IPS-15b (cell line): ENCODE measurements at regions not wholly inside any gene's neighbourhood (a gene's known extent, or its start where the extent isn't known, plus 50 kb on each side); places are given as distances from the start of the nearest gene placed in this dataset.

Experiments
- H3K27me3 ChIP-seq: one replicate; pipeline ENCODE4 v1.6.1; 2013; ENCODE audit warnings: low read length; ENCODE audit not compliant: control insufficient read depth, insufficient read depth
- H3K36me3 ChIP-seq: one replicate; pipeline ENCODE4 v1.6.1; 2013; ENCODE audit warnings: low read length; ENCODE audit not compliant: control insufficient read depth, insufficient read depth
- H3K4me1 ChIP-seq: one replicate; pipeline ENCODE4 v1.6.1; 2013; ENCODE audit warnings: mild to moderate bottlenecking, low read length; ENCODE audit not compliant: control insufficient read depth, insufficient read depth
- H3K4me3 ChIP-seq: one replicate; pipeline ENCODE4 v1.5.1; 2013; ENCODE audit warnings: low read depth, low read length
- H3K9ac ChIP-seq: one replicate; pipeline ENCODE4 v1.6.1; 2013; ENCODE audit warnings: low read depth, mild to moderate bottlenecking, low read length
- H3K9me3 ChIP-seq: one replicate; pipeline ENCODE4 v1.6.1; 2013; ENCODE audit warnings: mild to moderate bottlenecking, low read length; ENCODE audit not compliant: control insufficient read depth, insufficient read depth

- H3K27me3 ChIP-seq = no peaks in the 10 kb centered on the region
- no peaks in the 10 kb centered on the region for H3K36me3 ChIP-seq
These were observed 340.1 kb upstream of the ZFHX3 start for GRCh38 chr16:73387979-73388378.

GRCh38 chr16:73385696-73386095 lies 337.8 kb upstream of the ZFHX3 start:
- H3K4me3 ChIP-seq = no peak overlapping the region
- peaks cover 5% of the 10 kb centered on the region for H3K4me1 ChIP-seq
- H3K9me3 ChIP-seq = no peaks in the 10 kb centered on the region
- no peaks in the 10 kb centered on the region for H3K36me3 ChIP-seq
- H3K9ac ChIP-seq = no peak overlapping the region
- H3K27me3 ChIP-seq = peaks cover 2% of the 10 kb centered on the region

More at GRCh38 chr16:73387979-73388378, 340.1 kb upstream of the ZFHX3 start:
- Histone ChIP-seq H3K4me3 (no peak overlapping the region), H3K9ac (no peak overlapping the region), H3K4me1 (peaks cover 3% of the 10 kb centered on the region), H3K9me3 (no peaks in the 10 kb centered on the region)

GRCh38 chr16:73384506-73385089 lies 336.7 kb upstream of the ZFHX3 start:
- Histone ChIP-seq H3K36me3 (no peaks in the 10 kb centered on the region), H3K4me3 (no peak overlapping the region)

GRCh38 chr16:73383988-73384365 lies 336.0 kb upstream of the ZFHX3 start:
- Histone ChIP-seq H3K4me3 (no peak overlapping the region), H3K9me3 (no peaks in the 10 kb centered on the region), H3K9ac (no peak overlapping the region), H3K27me3 (peaks cover 2% of the 10 kb centered on the region), H3K36me3 (no peaks in the 10 kb centered on the region), H3K4me1 (peaks cover 5% of the 10 kb centered on the region)

More at GRCh38 chr16:73384506-73385089, 336.7 kb upstream of the ZFHX3 start:
- peaks cover 5% of the 10 kb centered on the region for H3K4me1 ChIP-seq
- peaks cover 2% of the 10 kb centered on the region for H3K27me3 ChIP-seq
- H3K9me3 ChIP-seq = no peaks in the 10 kb centered on the region
- no peak overlapping the region for H3K9ac ChIP-seq

- no peaks in the 10 kb centered on the region for H3K36me3 ChIP-seq
- no peak overlapping the region for H3K9ac ChIP-seq
- no peaks in the 10 kb centered on the region for H3K9me3 ChIP-seq
- H3K4me3 ChIP-seq = no peak overlapping the region
- peaks cover 2% of the 10 kb centered on the region for H3K27me3 ChIP-seq
- peaks cover 5% of the 10 kb centered on the region for H3K4me1 ChIP-seq
These were observed 335.5 kb upstream of the ZFHX3 start for GRCh38 chr16:73383195-73383987.

- Histone ChIP-seq H3K4me3 (no peak overlapping the region), H3K36me3 (no peaks in the 10 kb centered on the region), H3K4me1 (peaks cover 5% of the 10 kb centered on the region), H3K9me3 (no peaks in the 10 kb centered on the region), H3K9ac (no peak overlapping the region), H3K27me3 (peaks cover 2% of the 10 kb centered on the region)
These were observed 330.5 kb upstream of the ZFHX3 start for GRCh38 chr16:73378471-73378870.

- H3K4me3 ChIP-seq = no peak overlapping the region
- no peaks in the 10 kb centered on the region for H3K9me3 ChIP-seq
- no peaks in the 10 kb centered on the region for H3K27me3 ChIP-seq
- no peaks in the 10 kb centered on the region for H3K36me3 ChIP-seq
- no peaks in the 10 kb centered on the region for H3K4me1 ChIP-seq
- H3K9ac ChIP-seq = no peak overlapping the region
These were observed 323.8 kb upstream of the ZFHX3 start for GRCh38 chr16:73371584-73372319.

GRCh38 chr16:73369851-73370250 lies 321.9 kb upstream of the ZFHX3 start:
- Histone ChIP-seq H3K36me3 (no peaks in the 10 kb centered on the region), H3K9ac (no peak overlapping the region), H3K4me3 (no peak overlapping the region), H3K27me3 (no peaks in the 10 kb centered on the region), H3K9me3 (no peaks in the 10 kb centered on the region), H3K4me1 (no peaks in the 10 kb centered on the region)

- H3K36me3 ChIP-seq = no peaks in the 10 kb centered on the region
- H3K27me3 ChIP-seq = no peaks in the 10 kb centered on the region
- no peak overlapping the region for H3K4me3 ChIP-seq
- H3K9me3 ChIP-seq = no peaks in the 10 kb centered on the region
- H3K4me1 ChIP-seq = no peaks in the 10 kb centered on the region
- H3K9ac ChIP-seq = no peak overlapping the region
These were observed 320.8 kb upstream of the ZFHX3 start for GRCh38 chr16:73368715-73369114.

- Histone ChIP-seq H3K9ac (no peak overlapping the region), H3K36me3 (no peaks in the 10 kb centered on the region), H3K9me3 (no peaks in the 10 kb centered on the region), H3K4me1 (no peaks in the 10 kb centered on the region), H3K4me3 (no peak overlapping the region), H3K27me3 (no peaks in the 10 kb centered on the region)
These were observed 317.2 kb upstream of the ZFHX3 start for GRCh38 chr16:73365016-73365551.

- Histone ChIP-seq H3K9me3 (no peaks in the 10 kb centered on the region), H3K36me3 (no peaks in the 10 kb centered on the region), H3K9ac (no peak overlapping the region), H3K4me1 (no peaks in the 10 kb centered on the region), H3K4me3 (no peak overlapping the region), H3K27me3 (no peaks in the 10 kb centered on the region)
These were observed 316.5 kb upstream of the ZFHX3 start for GRCh38 chr16:73364413-73364812.
